WTC11 (cell line): ENCODE measurements at regions not wholly inside any gene's neighbourhood (a gene's known extent, or its start where the extent isn't known, plus 50 kb on each side); places are given as distances from the start of the nearest gene placed in this dataset.
"Not testable (repeated sequence)": the region's sequence is repeated elsewhere in the genome, so short reads cannot be mapped to it uniquely, and the experiment has no call there.

Experiments used
- ATAC-seq: fragments of 200-7000 bp; cut with Tn5 transposase; 2 replicates; pipeline ENCODE4 v1.10.0; 2021; ENCODE audit warnings: mild to moderate bottlenecking, moderate library complexity
- CTCF ChIA-PET: fragments of 300-600 bp; sonication (Branson Sonifier 250); formaldehyde crosslinking; loops from one replicate; lab custom pipeline; 2021; ENCODE audit warnings: antibody characterized with exemption; lab: Charles Lee
- POLR2A ChIA-PET: fragments of 350-600 bp; sonication (Branson Sonifier 250); formaldehyde crosslinking; loops from one replicate; lab custom pipeline; 2021; ENCODE audit warnings: antibody characterized with exemption; lab: Charles Lee
- DNase-seq: peaks from one replicate; pipeline ENCODE4 v3.0.0; 2021; ENCODE audit warnings: low spot score
- H3K27ac Mint-ChIP-seq: 2 replicates; pipeline ENCODE4 v1.8.0; 2021; ENCODE audit warnings: mixed read lengths
- H3K27me3 Mint-ChIP-seq: 2 replicates; pipeline ENCODE4 v1.8.0; 2021; ENCODE audit warnings: low read depth, mild to moderate bottlenecking, moderate library complexity, mixed read lengths
- H3K36me3 Mint-ChIP-seq: 2 replicates; pipeline ENCODE4 v1.8.0; 2021; ENCODE audit warnings: mixed read lengths
- H3K4me1 Mint-ChIP-seq: 2 replicates; pipeline ENCODE4 v1.8.0; 2022; ENCODE audit warnings: mixed read lengths
- H3K4me3 Mint-ChIP-seq: 2 replicates; pipeline ENCODE4 v1.8.0; 2021; ENCODE audit warnings: mild to moderate bottlenecking, moderate library complexity, mixed read lengths
- H3K9me3 Mint-ChIP-seq: 2 replicates; pipeline ENCODE4 v1.8.0; 2021; ENCODE audit warnings: mixed read lengths

GRCh38 chr15:99783918-99784619, 50.8 kb upstream of the LYSMD4 start:
- H3K4me3 Mint-ChIP-seq, H3K27ac Mint-ChIP-seq, H3K36me3 Mint-ChIP-seq, H3K9me3 Mint-ChIP-seq, ATAC-seq, H3K4me1 Mint-ChIP-seq, H3K27me3 Mint-ChIP-seq, DNase-seq, CTCF ChIA-PET, POLR2A ChIA-PET: not testable (repeated sequence)
